ENCODE measurements at regions not wholly inside any gene's neighbourhood (a gene's known extent, or its start where the extent isn't known, plus 50 kb on each side); places are given as distances from the start of the nearest gene placed in this dataset.

- peak; percentile 58 for DNase-seq (ENCODE audit: low read depth)
Measured at GRCh38 chr2:225340923-225341322, 58.6 kb upstream of the NYAP2 start.

- DNase-seq (ENCODE audit: low read depth): peak; percentile 94
Measured at GRCh38 chr2:225337183-225337582, 62.3 kb upstream of the NYAP2 start.

GRCh38 chr2:225334514-225334913 lies 65.0 kb upstream of the NYAP2 start:
- DNase-seq (ENCODE audit: low read depth): no peak

GRCh38 chr2:225328192-225328591 lies 71.3 kb upstream of the NYAP2 start:
- peak; percentile 90 for DNase-seq (ENCODE audit: low read depth)

GRCh38 chr2:225326969-225327368 lies 72.5 kb upstream of the NYAP2 start:
- no peak for DNase-seq (ENCODE audit: low read depth)

- DNase-seq (ENCODE audit: low read depth): no peak
Measured at GRCh38 chr2:225319872-225320271, 79.6 kb upstream of the NYAP2 start.

GRCh38 chr2:225318440-225318839 lies 81.1 kb upstream of the NYAP2 start:
- DNase-seq (ENCODE audit: low read depth): no peak

GRCh38 chr2:225317186-225317585 lies 82.3 kb upstream of the NYAP2 start:
- DNase-seq (ENCODE audit: low read depth): no peak

- peak; percentile 13 for DNase-seq (ENCODE audit: low read depth)
Measured at GRCh38 chr2:225310745-225311144, 88.8 kb upstream of the NYAP2 start.

GRCh38 chr2:225309516-225309915 lies 90.0 kb upstream of the NYAP2 start:
- no peak for DNase-seq (ENCODE audit: low read depth)

- DNase-seq (ENCODE audit: low read depth): no peak
Measured at GRCh38 chr2:225296951-225297350, 102.6 kb upstream of the NYAP2 start.

GRCh38 chr2:225295102-225295501 lies 104.4 kb upstream of the NYAP2 start:
- DNase-seq (ENCODE audit: low read depth): no peak

GRCh38 chr2:225293638-225294037 lies 105.9 kb upstream of the NYAP2 start:
- no peak for DNase-seq (ENCODE audit: low read depth)

GRCh38 chr2:225290757-225291400 lies 108.6 kb upstream of the NYAP2 start:
- no peak for DNase-seq (ENCODE audit: low read depth)

GRCh38 chr2:225289659-225290058 lies 109.9 kb upstream of the NYAP2 start:
- peak; percentile 72 for DNase-seq (ENCODE audit: low read depth)

- peak; percentile 98 for DNase-seq (ENCODE audit: low read depth)
Measured at GRCh38 chr2:225288986-225289385, 110.5 kb upstream of the NYAP2 start.

- DNase-seq (ENCODE audit: low read depth): peak; percentile 89
Measured at GRCh38 chr2:225282858-225283710, 116.4 kb upstream of the NYAP2 start.

- DNase-seq (ENCODE audit: low read depth): no peak
Measured at GRCh38 chr2:225276207-225276606, 123.3 kb upstream of the NYAP2 start.

GRCh38 chr2:225275443-225275842 lies 124.1 kb upstream of the NYAP2 start:
- DNase-seq (ENCODE audit: low read depth): no peak

- peak; percentile 91 for DNase-seq (ENCODE audit: low read depth)
Measured at GRCh38 chr2:225274751-225275150, 124.8 kb upstream of the NYAP2 start.

GRCh38 chr2:225272173-225272572 lies 127.3 kb upstream of the NYAP2 start:
- DNase-seq (ENCODE audit: low read depth): no peak

GRCh38 chr2:225270861-225271260 lies 128.6 kb upstream of the NYAP2 start:
- DNase-seq (ENCODE audit: low read depth): peak; percentile 90

- no peak for DNase-seq (ENCODE audit: low read depth)
Measured at GRCh38 chr2:225270053-225270452, 129.5 kb upstream of the NYAP2 start.
